Activated T-helper 1 cell treated with anti-CD3 and anti-CD28 coated beads, Interleukin-12 subunit alpha, Interleukin-12 subunit beta, Interleukin-2, Interleukin-4 antibody, amounts not matched to agents 30 ng/mL and 10 ng/mL and 1 ng/mL, durations not matched to agents 14 hours and 24 hours and 36 hours (primary cell): ENCODE measurements at regions not wholly inside any gene's neighbourhood (a gene's known extent, or its start where the extent isn't known, plus 50 kb on each side); places are given as distances from the start of the nearest gene placed in this dataset.
"Not testable (repeated sequence)": the region's sequence is repeated elsewhere in the genome, so short reads cannot be mapped to it uniquely, and the experiment has no call there.

Source experiments
- DNase-seq: peaks from one replicate; pipeline ENCODE4 v3.0.0; 2021; ENCODE audit warnings: low spot score
- H3K27ac Mint-ChIP-seq: one replicate; pipeline ENCODE4 v1.8.0; 2021; ENCODE audit warnings: mild to moderate bottlenecking, mixed read lengths
- H3K27me3 Mint-ChIP-seq: one replicate; pipeline ENCODE4 v1.8.0; 2022; ENCODE audit warnings: mild to moderate bottlenecking, moderate library complexity, mixed read lengths; ENCODE audit not compliant: insufficient read depth
- H3K36me3 Mint-ChIP-seq: one replicate; pipeline ENCODE4 v1.8.0; 2021; ENCODE audit warnings: low read depth, mixed read lengths
- H3K4me1 Mint-ChIP-seq: one replicate; pipeline ENCODE4 v1.8.0; 2021; ENCODE audit warnings: low read depth, mixed read lengths
- H3K4me3 Mint-ChIP-seq: one replicate; pipeline ENCODE4 v1.8.0; 2021; ENCODE audit warnings: mild to moderate bottlenecking, moderate library complexity, mixed read lengths
- H3K9me3 Mint-ChIP-seq: one replicate; pipeline ENCODE4 v1.8.0; 2021; ENCODE audit warnings: mixed read lengths
- intact Hi-C: fragments of 100-400 bp; cut with micrococcal nuclease; formaldehyde crosslinking; loops from one replicate; pipeline ENCODE4 v1.15.1; 2024

- no peaks in the 10 kb centered on the region for H3K27me3 Mint-ChIP-seq
- no peaks in the 10 kb centered on the region for H3K4me1 Mint-ChIP-seq
- no peaks in the 10 kb centered on the region for H3K36me3 Mint-ChIP-seq
- no peak for DNase-seq
- intact Hi-C loops = no loop called here
- no peak overlapping the region for H3K27ac Mint-ChIP-seq
- H3K4me3 Mint-ChIP-seq = no peak overlapping the region
- H3K9me3 Mint-ChIP-seq = no peaks in the 10 kb centered on the region
Observed at GRCh38 chr18:42365591-42365990, 410.6 kb downstream of the PIK3C3 start.

DNA sequence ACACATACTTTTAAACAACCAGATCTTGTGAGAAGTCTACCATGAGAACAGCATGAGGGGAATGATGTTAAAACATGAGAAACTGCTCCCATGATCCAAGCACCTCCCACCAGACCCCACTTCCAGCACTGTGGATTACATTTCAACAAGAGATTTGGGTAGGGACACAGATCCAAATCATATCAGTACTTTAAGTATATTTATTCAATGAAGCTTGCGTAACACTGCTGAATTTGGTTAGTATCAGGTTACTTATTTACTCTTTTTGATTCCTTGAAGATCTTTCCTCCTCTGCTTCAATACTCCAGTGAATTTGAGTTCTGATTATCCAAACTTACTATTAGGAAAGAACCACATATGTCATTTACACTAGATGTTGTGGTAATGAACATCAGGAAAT is 418.6 kb downstream of the PIK3C3 start:
- intact Hi-C loops = loop anchor here (2.0 kb wide), 1 partner anchor 13 kb away; no protein-coding TSS in a partner anchor
- no peak overlapping the region for H3K4me3 Mint-ChIP-seq
- H3K9me3 Mint-ChIP-seq = no peaks in the 10 kb centered on the region
- no peaks in the 10 kb centered on the region for H3K36me3 Mint-ChIP-seq
- no peak overlapping the region for H3K27ac Mint-ChIP-seq
- H3K27me3 Mint-ChIP-seq = no peaks in the 10 kb centered on the region
- H3K4me1 Mint-ChIP-seq = no peaks in the 10 kb centered on the region
- DNase-seq = no peak

DNA sequence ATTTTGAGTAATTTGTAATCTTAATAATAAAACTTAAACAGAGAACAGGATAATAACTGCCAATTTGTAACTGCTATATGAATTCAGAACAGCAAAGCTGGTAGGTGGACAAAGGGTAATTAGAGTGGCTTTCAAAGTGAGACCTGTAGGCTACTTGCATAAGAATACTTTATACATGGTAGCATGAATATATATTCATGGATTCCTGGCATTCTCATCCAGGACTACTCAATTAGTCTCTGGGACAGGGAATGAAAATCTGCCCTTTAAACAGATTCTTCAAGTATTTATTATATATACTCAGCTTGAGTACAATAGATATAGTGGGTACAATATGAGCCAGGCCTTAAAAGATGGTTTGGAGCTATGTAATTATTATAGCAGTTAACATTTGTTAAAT is 419.9 kb downstream of the PIK3C3 start:
- Mint-ChIP-seq H3K27ac (no peak overlapping the region), H3K27me3 (no peaks in the 10 kb centered on the region), H3K4me1 (no peaks in the 10 kb centered on the region), H3K9me3 (no peaks in the 10 kb centered on the region), H3K4me3 (no peak overlapping the region), H3K36me3 (no peaks in the 10 kb centered on the region)
- DNase-seq = no peak
- intact Hi-C loops = no loop called here

DNA sequence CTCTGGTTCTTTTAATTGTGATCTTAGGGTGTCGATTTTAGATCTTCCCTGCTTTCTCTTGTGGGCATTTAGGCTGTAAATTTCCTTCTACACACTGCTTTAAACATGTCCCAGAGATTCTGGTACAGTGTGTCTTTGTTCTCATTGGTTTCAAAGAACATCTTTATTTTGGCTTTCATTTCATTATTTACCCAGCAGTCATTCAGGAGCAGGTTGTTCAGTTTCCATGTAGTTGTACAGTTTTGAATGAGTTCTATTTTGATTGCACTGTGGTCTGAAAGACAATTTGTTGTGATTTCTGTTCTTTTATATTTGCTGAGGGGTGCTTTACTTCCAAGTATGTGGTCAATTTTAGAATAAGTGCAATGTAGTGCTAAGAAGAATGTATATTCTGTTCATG is 423.8 kb downstream of the PIK3C3 start:
- intact Hi-C loops, DNase-seq, H3K9me3 Mint-ChIP-seq, H3K27me3 Mint-ChIP-seq, H3K27ac Mint-ChIP-seq, H3K36me3 Mint-ChIP-seq, H3K4me1 Mint-ChIP-seq, H3K4me3 Mint-ChIP-seq: not testable (repeated sequence)

DNA sequence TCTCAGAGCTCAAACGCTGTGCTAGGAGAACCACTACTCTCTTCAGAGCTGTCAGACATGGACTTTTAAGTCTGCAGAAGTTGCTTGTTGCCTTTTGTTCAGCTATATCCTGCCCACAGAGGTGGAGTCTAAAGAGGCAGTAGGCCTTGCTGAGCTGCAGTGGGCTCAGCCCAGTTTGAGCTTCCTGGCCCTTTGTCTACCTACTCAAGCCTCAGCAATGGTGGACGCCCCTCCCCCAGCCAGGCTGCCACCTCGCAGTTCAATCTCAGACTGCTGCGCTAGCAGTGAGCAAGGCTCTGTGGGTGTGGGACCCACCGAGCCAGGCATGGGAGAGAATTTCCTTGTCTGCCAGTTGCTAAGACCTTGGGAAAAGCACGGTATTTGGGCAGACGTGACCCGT is 426.2 kb downstream of the PIK3C3 start:
- intact Hi-C loops, DNase-seq, H3K4me3 Mint-ChIP-seq, H3K9me3 Mint-ChIP-seq, H3K4me1 Mint-ChIP-seq, H3K27ac Mint-ChIP-seq, H3K27me3 Mint-ChIP-seq, H3K36me3 Mint-ChIP-seq: not testable (repeated sequence)

- H3K4me3 Mint-ChIP-seq = no peak overlapping the region
Observed at GRCh38 chr18:42392416-42392815, 437.4 kb downstream of the PIK3C3 start.

GRCh38 chr18:42392926-42393325 is 437.9 kb downstream of the PIK3C3 start:
- intact Hi-C loops = no loop called here
- no peak overlapping the region for H3K4me3 Mint-ChIP-seq
- no peaks in the 10 kb centered on the region for H3K27me3 Mint-ChIP-seq
- H3K27ac Mint-ChIP-seq = no peak overlapping the region
- H3K9me3 Mint-ChIP-seq = peaks cover 8% of the 10 kb centered on the region
- no peak for DNase-seq
- no peaks in the 10 kb centered on the region for H3K36me3 Mint-ChIP-seq
- no peaks in the 10 kb centered on the region for H3K4me1 Mint-ChIP-seq

More at GRCh38 chr18:42392416-42392815, 437.4 kb downstream of the PIK3C3 start:
- Mint-ChIP-seq H3K27ac (no peak overlapping the region), H3K9me3 (peaks cover 8% of the 10 kb centered on the region), H3K36me3 (no peaks in the 10 kb centered on the region), H3K4me1 (no peaks in the 10 kb centered on the region), H3K27me3 (no peaks in the 10 kb centered on the region)
- intact Hi-C loops = no loop called here
- no peak for DNase-seq

GRCh38 chr18:42394238-42394637 is 439.2 kb downstream of the PIK3C3 start:
- no peak overlapping the region for H3K27ac Mint-ChIP-seq
- H3K36me3 Mint-ChIP-seq = no peaks in the 10 kb centered on the region
- H3K4me3 Mint-ChIP-seq = no peak overlapping the region
- no peaks in the 10 kb centered on the region for H3K27me3 Mint-ChIP-seq
- H3K4me1 Mint-ChIP-seq = no peaks in the 10 kb centered on the region
- H3K9me3 Mint-ChIP-seq = peaks cover 4% of the 10 kb centered on the region
- intact Hi-C loops = no loop called here
- DNase-seq = no peak

GRCh38 chr18:42401131-42401673 is 446.2 kb downstream of the PIK3C3 start:
- H3K4me3 Mint-ChIP-seq = no peak overlapping the region
- no peaks in the 10 kb centered on the region for H3K36me3 Mint-ChIP-seq
- intact Hi-C loops = no loop called here
- no peaks in the 10 kb centered on the region for H3K4me1 Mint-ChIP-seq
- no peak overlapping the region for H3K27ac Mint-ChIP-seq
- no peak for DNase-seq
- H3K27me3 Mint-ChIP-seq = no peaks in the 10 kb centered on the region
- no peaks in the 10 kb centered on the region for H3K9me3 Mint-ChIP-seq

DNA sequence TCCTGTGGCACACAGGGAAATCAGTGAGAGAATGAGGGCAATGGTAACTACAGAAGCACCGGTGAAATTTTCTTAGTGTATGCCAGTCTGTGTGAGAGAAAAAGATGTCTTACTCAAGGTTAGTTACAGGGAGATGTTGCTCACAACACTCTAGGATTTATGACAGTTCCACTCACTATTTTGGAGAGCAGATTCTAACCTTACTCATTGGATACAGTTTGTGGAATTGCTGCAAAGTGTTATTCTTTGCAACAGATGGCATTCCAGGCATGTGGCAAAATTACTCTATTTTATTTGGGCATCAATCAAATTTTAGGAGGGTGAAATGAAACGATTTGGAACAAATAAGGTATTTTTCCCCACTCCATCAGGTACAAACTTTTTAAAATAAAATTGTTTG is 449.1 kb downstream of the PIK3C3 start:
- no peaks in the 10 kb centered on the region for H3K36me3 Mint-ChIP-seq
- H3K4me3 Mint-ChIP-seq = no peak overlapping the region
- no peak for DNase-seq
- H3K27me3 Mint-ChIP-seq = no peaks in the 10 kb centered on the region
- no peak overlapping the region for H3K27ac Mint-ChIP-seq
- no peaks in the 10 kb centered on the region for H3K4me1 Mint-ChIP-seq
- intact Hi-C loops = no loop called here
- peaks cover 4% of the 10 kb centered on the region for H3K9me3 Mint-ChIP-seq

- no peak overlapping the region for H3K27ac Mint-ChIP-seq
- H3K27me3 Mint-ChIP-seq = no peaks in the 10 kb centered on the region
- DNase-seq = no peak
- no peak overlapping the region for H3K4me3 Mint-ChIP-seq
- intact Hi-C loops = no loop called here
- no peaks in the 10 kb centered on the region for H3K36me3 Mint-ChIP-seq
- peaks cover 19% of the 10 kb centered on the region for H3K9me3 Mint-ChIP-seq
- H3K4me1 Mint-ChIP-seq = no peaks in the 10 kb centered on the region
Observed at GRCh38 chr18:42409005-42409404, 454.0 kb downstream of the PIK3C3 start.

- Mint-ChIP-seq H3K4me3 (no peak overlapping the region), H3K4me1 (no peaks in the 10 kb centered on the region), H3K27me3 (no peaks in the 10 kb centered on the region), H3K36me3 (no peaks in the 10 kb centered on the region), H3K9me3 (peaks cover 22% of the 10 kb centered on the region), H3K27ac (no peak overlapping the region)
- intact Hi-C loops = no loop called here
- DNase-seq = no peak
Observed at GRCh38 chr18:42412281-42412680, 457.2 kb downstream of the PIK3C3 start.

- Mint-ChIP-seq H3K4me3 (no peak overlapping the region), H3K27me3 (no peaks in the 10 kb centered on the region), H3K9me3 (peaks cover 18% of the 10 kb centered on the region), H3K27ac (no peak overlapping the region), H3K36me3 (no peaks in the 10 kb centered on the region), H3K4me1 (no peaks in the 10 kb centered on the region)
- intact Hi-C loops = no loop called here
- DNase-seq = no peak
Observed at GRCh38 chr18:42412896-42413295, 457.9 kb downstream of the PIK3C3 start.

- intact Hi-C loops = no loop called here
- no peak for DNase-seq
- Mint-ChIP-seq H3K36me3 (no peaks in the 10 kb centered on the region), H3K9me3 (peaks cover 18% of the 10 kb centered on the region), H3K27ac (no peak overlapping the region), H3K4me3 (no peak overlapping the region), H3K27me3 (no peaks in the 10 kb centered on the region), H3K4me1 (no peaks in the 10 kb centered on the region)
Observed at GRCh38 chr18:42413870-42414269, 458.8 kb downstream of the PIK3C3 start.
